CD4-positive, alpha-beta T cell treated with Interleukin-4 for 4 hours (primary cell): ENCODE measurements at regions not wholly inside any gene's neighbourhood (a gene's known extent, or its start where the extent isn't known, plus 50 kb on each side); places are given as distances from the start of the nearest gene placed in this dataset.
A peak's percentile ranks its signal among the peaks of the same experiment; 100 is the strongest.

Experiments
- DNase-seq: peaks from one replicate; pipeline ENCODE4 v3.0.0-alpha.2; 2020

GRCh38 chr2:207257251-207258250, 91.8 kb upstream of the KLF7 start:
- no peak for DNase-seq

- DNase-seq, result no peak
Measured at GRCh38 chr2:207258263-207258991, 92.7 kb upstream of the KLF7 start.

- no peak for DNase-seq
Measured at GRCh38 chr2:207260021-207260420, 94.3 kb upstream of the KLF7 start.

GRCh38 chr2:207260947-207261346, 95.2 kb upstream of the KLF7 start:
- no peak for DNase-seq

- no peak for DNase-seq
Measured at GRCh38 chr2:207264310-207264709, 98.6 kb upstream of the KLF7 start.

- DNase-seq, result no peak
Measured at GRCh38 chr2:207265332-207265731, 99.6 kb upstream of the KLF7 start.

GRCh38 chr2:207265869-207266268, 100.1 kb upstream of the KLF7 start:
- DNase-seq, result no peak

- DNase-seq, result no peak
Measured at GRCh38 chr2:207266648-207267047, 100.9 kb upstream of the KLF7 start.

GRCh38 chr2:207269038-207269437, 103.3 kb upstream of the KLF7 start:
- DNase-seq, result no peak

- no peak for DNase-seq
Measured at GRCh38 chr2:207274530-207275189, 108.9 kb upstream of the KLF7 start.

- DNase-seq, result no peak
Measured at GRCh38 chr2:207275779-207276178, 110.0 kb upstream of the KLF7 start.

- no peak for DNase-seq
Measured at GRCh38 chr2:207276248-207276647, 110.5 kb upstream of the KLF7 start.

GRCh38 chr2:207276858-207277257, 111.1 kb upstream of the KLF7 start:
- no peak for DNase-seq

GRCh38 chr2:207279520-207279919, 113.8 kb upstream of the KLF7 start:
- no peak for DNase-seq

GRCh38 chr2:207281436-207281835, 115.7 kb upstream of the KLF7 start:
- no peak for DNase-seq

- DNase-seq, result no peak
Measured at GRCh38 chr2:207282916-207283315, 117.2 kb upstream of the KLF7 start.

- DNase-seq, result peak; percentile 14
Measured at GRCh38 chr2:207283356-207283755, 117.6 kb upstream of the KLF7 start.

GRCh38 chr2:207284556-207285472, 119.1 kb upstream of the KLF7 start:
- no peak for DNase-seq

GRCh38 chr2:207285473-207285815, 119.7 kb upstream of the KLF7 start:
- DNase-seq, result no peak

GRCh38 chr2:207286106-207286505, 120.4 kb upstream of the KLF7 start:
- DNase-seq, result no peak

- no peak for DNase-seq
Measured at GRCh38 chr2:207288628-207289027, 122.9 kb upstream of the KLF7 start.

- DNase-seq, result no peak
Measured at GRCh38 chr2:207289295-207290018, 123.7 kb upstream of the KLF7 start.
